OCI-LY3 (cell line): ENCODE measurements at regions not wholly inside any gene's neighbourhood (a gene's known extent, or its start where the extent isn't known, plus 50 kb on each side); places are given as distances from the start of the nearest gene placed in this dataset.

Source experiments
- EZH2phosphoT487 ChIP-seq: fragments of 200-600 bp; shearing (Covaris generic); IDR thresholded peaks from 2 replicates; pipeline ENCODE4 v1.6.1; 2018; ENCODE audit warnings: antibody characterized with exemption, mixed run types, low read depth
- TF ChIP-seq, protein P1 (sequence below): fragments of 200-600, 300-600 bp; sonication (generic); IDR thresholded peaks from 2 replicates; pipeline ENCODE4 v1.5.1; 2014; ENCODE audit warnings: antibody characterized with exemption, low read length, low read depth

DNA sequence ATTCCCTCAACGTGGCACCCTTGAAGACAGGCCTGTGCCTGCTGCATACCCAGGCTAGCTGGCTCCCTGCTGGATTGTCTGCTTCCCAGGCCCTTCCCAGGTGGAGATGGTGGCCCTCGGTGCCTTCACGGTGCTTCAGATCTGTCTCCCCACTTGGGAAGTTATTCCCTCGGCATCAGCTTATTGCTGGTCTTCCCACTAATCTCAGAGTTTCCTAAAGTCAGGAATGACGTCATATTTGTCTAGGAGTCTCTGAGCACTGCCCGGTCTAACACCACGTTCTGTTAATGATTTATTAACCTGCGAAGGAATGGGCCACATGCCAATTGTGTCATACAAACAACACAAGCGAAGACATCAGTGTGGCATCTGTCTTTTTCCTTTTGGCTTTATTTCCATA, 269.8 kb upstream of the ID2 start:
- TF ChIP-seq, protein P1, sequence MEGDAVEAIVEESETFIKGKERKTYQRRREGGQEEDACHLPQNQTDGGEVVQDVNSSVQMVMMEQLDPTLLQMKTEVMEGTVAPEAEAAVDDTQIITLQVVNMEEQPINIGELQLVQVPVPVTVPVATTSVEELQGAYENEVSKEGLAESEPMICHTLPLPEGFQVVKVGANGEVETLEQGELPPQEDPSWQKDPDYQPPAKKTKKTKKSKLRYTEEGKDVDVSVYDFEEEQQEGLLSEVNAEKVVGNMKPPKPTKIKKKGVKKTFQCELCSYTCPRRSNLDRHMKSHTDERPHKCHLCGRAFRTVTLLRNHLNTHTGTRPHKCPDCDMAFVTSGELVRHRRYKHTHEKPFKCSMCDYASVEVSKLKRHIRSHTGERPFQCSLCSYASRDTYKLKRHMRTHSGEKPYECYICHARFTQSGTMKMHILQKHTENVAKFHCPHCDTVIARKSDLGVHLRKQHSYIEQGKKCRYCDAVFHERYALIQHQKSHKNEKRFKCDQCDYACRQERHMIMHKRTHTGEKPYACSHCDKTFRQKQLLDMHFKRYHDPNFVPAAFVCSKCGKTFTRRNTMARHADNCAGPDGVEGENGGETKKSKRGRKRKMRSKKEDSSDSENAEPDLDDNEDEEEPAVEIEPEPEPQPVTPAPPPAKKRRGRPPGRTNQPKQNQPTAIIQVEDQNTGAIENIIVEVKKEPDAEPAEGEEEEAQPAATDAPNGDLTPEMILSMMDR: no peak
- no peak for TF ChIP-seq EZH2phosphoT487
